Endothelial cell (in vitro differentiated cells): ENCODE measurements at regions not wholly inside any gene's neighbourhood (a gene's known extent, or its start where the extent isn't known, plus 50 kb on each side); places are given as distances from the start of the nearest gene placed in this dataset.

Experiments
- DNase-seq: peaks from one replicate; pipeline ENCODE4 v3.0.0; 2021; ENCODE audit warnings: low spot score
- H3K27ac Mint-ChIP-seq: one replicate; pipeline ENCODE4 v1.8.0; 2021; ENCODE audit warnings: mixed read lengths, inconsistent platforms; ENCODE audit not compliant: unreplicated experiment
- H3K27me3 Mint-ChIP-seq: one replicate; pipeline ENCODE4 v1.8.0; 2021; ENCODE audit warnings: mild to moderate bottlenecking, moderate library complexity, mixed read lengths, inconsistent platforms; ENCODE audit not compliant: unreplicated experiment
- H3K36me3 Mint-ChIP-seq: one replicate; pipeline ENCODE4 v1.8.0; 2021; ENCODE audit warnings: mild to moderate bottlenecking, low read depth, mixed read lengths, inconsistent platforms; ENCODE audit not compliant: unreplicated experiment
- H3K4me1 Mint-ChIP-seq: one replicate; pipeline ENCODE4 v1.8.0; 2021; ENCODE audit warnings: mild to moderate bottlenecking, mixed read lengths, inconsistent platforms; ENCODE audit not compliant: unreplicated experiment
- H3K4me3 Mint-ChIP-seq: one replicate; pipeline ENCODE4 v1.8.0; 2021; ENCODE audit warnings: mild to moderate bottlenecking, mixed read lengths, inconsistent platforms; ENCODE audit not compliant: unreplicated experiment
- H3K9me3 Mint-ChIP-seq: one replicate; pipeline ENCODE4 v1.8.0; 2021; ENCODE audit warnings: mixed read lengths, inconsistent platforms; ENCODE audit not compliant: unreplicated experiment
- TF ChIP-seq, protein P1 (sequence below): fragments of 200-600 bp; sonication (generic); IDR thresholded peaks from one replicate; pipeline ENCODE4 v1.5.0; 2021; ENCODE audit warnings: antibody characterized with exemption; ENCODE audit not compliant: unreplicated experiment

GRCh38 chr4:176583278-176583677, 209.4 kb downstream of the VEGFC start:
- Mint-ChIP-seq H3K27ac (no peak overlapping the region), H3K4me3 (no peak overlapping the region), H3K9me3 (no peaks in the 10 kb centered on the region), H3K4me1 (no peaks in the 10 kb centered on the region), H3K27me3 (no peaks in the 10 kb centered on the region), H3K36me3 (no peaks in the 10 kb centered on the region)
- TF ChIP-seq, protein P1, sequence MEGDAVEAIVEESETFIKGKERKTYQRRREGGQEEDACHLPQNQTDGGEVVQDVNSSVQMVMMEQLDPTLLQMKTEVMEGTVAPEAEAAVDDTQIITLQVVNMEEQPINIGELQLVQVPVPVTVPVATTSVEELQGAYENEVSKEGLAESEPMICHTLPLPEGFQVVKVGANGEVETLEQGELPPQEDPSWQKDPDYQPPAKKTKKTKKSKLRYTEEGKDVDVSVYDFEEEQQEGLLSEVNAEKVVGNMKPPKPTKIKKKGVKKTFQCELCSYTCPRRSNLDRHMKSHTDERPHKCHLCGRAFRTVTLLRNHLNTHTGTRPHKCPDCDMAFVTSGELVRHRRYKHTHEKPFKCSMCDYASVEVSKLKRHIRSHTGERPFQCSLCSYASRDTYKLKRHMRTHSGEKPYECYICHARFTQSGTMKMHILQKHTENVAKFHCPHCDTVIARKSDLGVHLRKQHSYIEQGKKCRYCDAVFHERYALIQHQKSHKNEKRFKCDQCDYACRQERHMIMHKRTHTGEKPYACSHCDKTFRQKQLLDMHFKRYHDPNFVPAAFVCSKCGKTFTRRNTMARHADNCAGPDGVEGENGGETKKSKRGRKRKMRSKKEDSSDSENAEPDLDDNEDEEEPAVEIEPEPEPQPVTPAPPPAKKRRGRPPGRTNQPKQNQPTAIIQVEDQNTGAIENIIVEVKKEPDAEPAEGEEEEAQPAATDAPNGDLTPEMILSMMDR = no peak
- no peak for DNase-seq

- H3K9me3 Mint-ChIP-seq = no peaks in the 10 kb centered on the region
- TF ChIP-seq, protein P1 = no peak
- no peaks in the 10 kb centered on the region for H3K4me1 Mint-ChIP-seq
- no peaks in the 10 kb centered on the region for H3K36me3 Mint-ChIP-seq
- no peak overlapping the region for H3K27ac Mint-ChIP-seq
- no peak overlapping the region for H3K4me3 Mint-ChIP-seq
- H3K27me3 Mint-ChIP-seq = no peaks in the 10 kb centered on the region
- no peak for DNase-seq
Observed at GRCh38 chr4:176584031-176584606, 208.6 kb downstream of the VEGFC start.

GRCh38 chr4:176587920-176588319, 204.8 kb downstream of the VEGFC start:
- H3K4me3 Mint-ChIP-seq = no peak overlapping the region
- H3K9me3 Mint-ChIP-seq = no peaks in the 10 kb centered on the region
- H3K27ac Mint-ChIP-seq = no peak overlapping the region
- TF ChIP-seq, protein P1 = no peak
- no peaks in the 10 kb centered on the region for H3K36me3 Mint-ChIP-seq
- no peaks in the 10 kb centered on the region for H3K4me1 Mint-ChIP-seq
- DNase-seq = no peak
- no peaks in the 10 kb centered on the region for H3K27me3 Mint-ChIP-seq

DNA sequence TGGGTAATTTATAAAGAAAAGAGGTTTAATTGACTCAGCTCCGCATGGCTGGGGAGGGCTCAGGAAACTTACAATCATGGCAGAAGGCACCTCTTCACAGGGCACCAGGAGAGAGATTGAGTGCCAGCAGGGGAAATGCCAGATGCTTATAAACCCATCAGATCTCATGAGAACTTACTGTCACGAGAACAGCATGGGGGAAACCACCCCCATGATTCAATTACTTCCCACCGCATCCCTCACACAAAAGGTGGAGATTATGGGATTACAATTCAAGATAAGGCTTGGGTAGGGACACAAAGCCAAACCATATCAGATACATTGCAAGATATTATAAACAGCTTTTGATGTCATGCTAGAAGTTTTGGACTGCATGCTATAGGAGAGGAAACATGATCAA, 204.3 kb downstream of the VEGFC start:
- TF ChIP-seq, protein P1 = no peak
- H3K27ac Mint-ChIP-seq = no peak overlapping the region
- no peaks in the 10 kb centered on the region for H3K4me1 Mint-ChIP-seq
- no peaks in the 10 kb centered on the region for H3K36me3 Mint-ChIP-seq
- no peak overlapping the region for H3K4me3 Mint-ChIP-seq
- DNase-seq = no peak
- no peaks in the 10 kb centered on the region for H3K9me3 Mint-ChIP-seq
- H3K27me3 Mint-ChIP-seq = no peaks in the 10 kb centered on the region

GRCh38 chr4:176592976-176593670, 199.6 kb downstream of the VEGFC start:
- no peak for DNase-seq
- no peaks in the 10 kb centered on the region for H3K27me3 Mint-ChIP-seq
- H3K4me1 Mint-ChIP-seq = no peaks in the 10 kb centered on the region
- H3K4me3 Mint-ChIP-seq = no peak overlapping the region
- H3K9me3 Mint-ChIP-seq = no peaks in the 10 kb centered on the region
- H3K27ac Mint-ChIP-seq = no peak overlapping the region
- TF ChIP-seq, protein P1 = no peak
- H3K36me3 Mint-ChIP-seq = no peaks in the 10 kb centered on the region
